ENCODE measurements at regions not wholly inside any gene's neighbourhood (a gene's known extent, or its start where the extent isn't known, plus 50 kb on each side); places are given as distances from the start of the nearest gene placed in this dataset.

- no peak for TF ChIP-seq CTCF (IDR thresholded peaks at IDR 0.05; ENCODE audit: low read depth, low read length, missing control alignments)
- no peak overlapping the region for H3K4me3 ChIP-seq (ENCODE audit: low read depth, low read length)
Measured at GRCh38 chr1:8112611-8113261, 86.6 kb upstream of the ERRFI1 start.

GRCh38 chr1:8111560-8111959 lies 85.5 kb upstream of the ERRFI1 start:
- in situ Hi-C loops (cut with HindIII; ENCODE audit: low pct_ligation_motif_present, low sequenced_read_pairs) = loop anchor here (25.0 kb wide), 1 partner anchor 201 kb away; the partner anchor contains the start of gene SLC45A1
- no peaks in the 10 kb centered on the region for H3K27me3 ChIP-seq (replicated peaks)

More at GRCh38 chr1:8112611-8113261, 86.6 kb upstream of the ERRFI1 start:
- no peaks in the 10 kb centered on the region for H3K36me3 ChIP-seq (replicated peaks)
- H3K27ac ChIP-seq = no peak overlapping the region
- in situ Hi-C loops (cut with HindIII; ENCODE audit: low pct_ligation_motif_present, low sequenced_read_pairs) = loop anchor here (25.0 kb wide), 1 partner anchor 200 kb away; the partner anchor contains the start of gene SLC45A1
- no peak for DNase-seq
- H3K27me3 ChIP-seq (replicated peaks) = no peaks in the 10 kb centered on the region

GRCh38 chr1:8109216-8109615 lies 83.1 kb upstream of the ERRFI1 start:
- in situ Hi-C loops (cut with HindIII; ENCODE audit: low pct_ligation_motif_present, low sequenced_read_pairs) = loop anchor here (25.0 kb wide), 1 partner anchor 203 kb away; the partner anchor contains the start of gene SLC45A1

More at GRCh38 chr1:8111560-8111959, 85.5 kb upstream of the ERRFI1 start:
- no peak for TF ChIP-seq CTCF (IDR thresholded peaks at IDR 0.05; ENCODE audit: low read depth, low read length, missing control alignments)
- Histone ChIP-seq H3K36me3 (replicated peaks) (no peaks in the 10 kb centered on the region), H3K4me3 (ENCODE audit: low read depth, low read length) (no peak overlapping the region), H3K27ac (no peak overlapping the region)
- no peak for DNase-seq

GRCh38 chr1:8107897-8108296 lies 81.8 kb upstream of the ERRFI1 start:
- no peak overlapping the region for H3K27ac ChIP-seq
- H3K27me3 ChIP-seq (replicated peaks) = no peaks in the 10 kb centered on the region
- no peak for TF ChIP-seq CTCF (IDR thresholded peaks at IDR 0.05; ENCODE audit: low read depth, low read length, missing control alignments)
- no peak for DNase-seq
- in situ Hi-C loops (cut with HindIII; ENCODE audit: low pct_ligation_motif_present, low sequenced_read_pairs) = loop anchor here (25.0 kb wide), 1 partner anchor 204 kb away; the partner anchor contains the start of gene SLC45A1
- H3K36me3 ChIP-seq (replicated peaks) = no peaks in the 10 kb centered on the region
- H3K4me3 ChIP-seq (ENCODE audit: low read depth, low read length) = no peak overlapping the region

More at GRCh38 chr1:8109216-8109615, 83.1 kb upstream of the ERRFI1 start:
- no peak overlapping the region for H3K4me3 ChIP-seq (ENCODE audit: low read depth, low read length)
- TF ChIP-seq CTCF (IDR thresholded peaks at IDR 0.05; ENCODE audit: low read depth, low read length, missing control alignments) = no peak
- H3K27me3 ChIP-seq (replicated peaks) = no peaks in the 10 kb centered on the region
- no peak overlapping the region for H3K27ac ChIP-seq
- no peak for DNase-seq
- H3K36me3 ChIP-seq (replicated peaks) = no peaks in the 10 kb centered on the region

GRCh38 chr1:8104278-8105236 lies 78.4 kb upstream of the ERRFI1 start:
- Histone ChIP-seq H3K36me3 (replicated peaks) (no peaks in the 10 kb centered on the region), H3K27me3 (replicated peaks) (no peaks in the 10 kb centered on the region), H3K4me3 (ENCODE audit: low read depth, low read length) (no peak overlapping the region), H3K27ac (no peak overlapping the region)
- in situ Hi-C loops (cut with HindIII; ENCODE audit: low pct_ligation_motif_present, low sequenced_read_pairs) = loop anchor here (25.0 kb wide), 1 partner anchor 208 kb away; the partner anchor contains the start of gene SLC45A1
- no peak for DNase-seq
- TF ChIP-seq CTCF (IDR thresholded peaks at IDR 0.05; ENCODE audit: low read depth, low read length, missing control alignments) = no peak
